ENCODE measurements at regions not wholly inside any gene's neighbourhood (a gene's known extent, or its start where the extent isn't known, plus 50 kb on each side); places are given as distances from the start of the nearest gene placed in this dataset.

GRCh38 chr4:20368926-20369325, 117.2 kb downstream of the SLIT2 start:
- TF ChIP-seq RCOR1 (IDR thresholded peaks at IDR 0.05; ENCODE audit: insufficient replicate concordance, low read length), result no peak
- TF ChIP-seq CTCF (conservative IDR thresholded peaks at IDR 0.05; ENCODE audit: low read depth, low read length), result no peak
- TF ChIP-seq ELK1 (IDR thresholded peaks at IDR 0.05; ENCODE audit: borderline replicate concordance, low read depth, low read length), result no peak
- TF ChIP-seq POLR2A (IDR thresholded peaks at IDR 0.05; ENCODE audit: low read depth, low read length), result no peak
- no peak for TF ChIP-seq MXI1 (IDR thresholded peaks at IDR 0.05; ENCODE audit: borderline replicate concordance, low read depth, low read length)
- TF ChIP-seq CEBPB (IDR thresholded peaks at IDR 0.05; ENCODE audit: low read depth, low read length), result no peak
- TF ChIP-seq CHD1 (IDR thresholded peaks at IDR 0.05; ENCODE audit: low read depth, low read length), result no peak
- no peak for TF ChIP-seq FOS (IDR thresholded peaks at IDR 0.05; ENCODE audit: low read depth, low read length)
- TF ChIP-seq RFX5 (IDR thresholded peaks at IDR 0.05; ENCODE audit: low read depth, low read length), result no peak
- TF ChIP-seq MAFK (IDR thresholded peaks at IDR 0.05; ENCODE audit: low read depth, low read length), result no peak
